HepG2 (cell line): ENCODE measurements at regions not wholly inside any gene's neighbourhood (a gene's known extent, or its start where the extent isn't known, plus 50 kb on each side); places are given as distances from the start of the nearest gene placed in this dataset.

Source experiments
- ATAC-seq: fragments of 200-7000 bp; cut with Tn5 transposase; 3 replicates; pipeline ENCODE4 v1.9.1; 2020; ENCODE audit warnings: mild to moderate bottlenecking, moderate library complexity
- BruUV-seq: library from RNA; stranded (reverse); fragments of 400-500 nt; replicated peaks from 2 replicates; lab custom pipeline; 2021; lab: Mats Ljungman, UMichigan
- CTCF ChIA-PET: fragments of 300-600 bp; formaldehyde crosslinking; extraction: SDS; loops from one replicate; lab custom pipeline; 2021; ENCODE audit warnings: low total read pairs, inconsistent platforms, low intra/inter-chr PET ratio; lab: Yijun Ruan, JAX
- POLR2A ChIA-PET: fragments of 350-600 bp; sonication (Branson Sonifier 250); formaldehyde crosslinking; loops from one replicate; lab custom pipeline; 2020; ENCODE audit warnings: antibody characterized with exemption, inconsistent platforms; lab: Yijun Ruan, JAX
- DNase-seq: peaks from one replicate; pipeline ENCODE4 v3.0.0-alpha.2; 2015; ENCODE audit warnings: low spot score
- FAIRE-seq: peaks from 3 replicates; lab custom pipeline; 2011; peaks lifted over from hg19 to GRCh38; lab: Jason Lieb, UNC
- H2AFZ ChIP-seq: one replicate; pipeline ENCODE4 v1.6.1; 2011; ENCODE audit warnings: low read length, inconsistent platforms
- H3K27ac ChIP-seq: fragments of 300-600 bp; 3 replicates; pipeline ENCODE4 v1.8.0; 2011; ENCODE audit warnings: mixed run types, mild to moderate bottlenecking, mixed read lengths, low read length, inconsistent platforms; ENCODE audit not compliant: insufficient read depth; ENCODE audit errors: extremely low read length
- H3K27me3 ChIP-seq, 2 experiments: fragments of 200-600 bp in 1 of 2; 2 replicates in 1 of 2; 3 replicates in 1 of 2; pipeline versions ENCODE4 v1.6.0 to v1.8.0; 2011; ENCODE audit warnings: low read length in 2 of 2, mild to moderate bottlenecking in 2 of 2, moderate library complexity in 2 of 2, inconsistent platforms in 1 of 2; ENCODE audit not compliant: insufficient read depth in 2 of 2, control insufficient read depth in 1 of 2
- H3K36me3 ChIP-seq, 2 experiments: fragments of 200-600 bp in 1 of 2; replicated peaks in 1 of 2; 2 replicates in 1 of 2; 3 replicates in 1 of 2; pipeline versions ENCODE4 v1.5.1 to v1.8.0; 2011; ENCODE audit warnings: low read length in 2 of 2, inconsistent platforms in 1 of 2; ENCODE audit not compliant: insufficient read depth in 2 of 2, control insufficient read depth in 1 of 2
- H3K4me1 ChIP-seq: 2 replicates; pipeline ENCODE4 v1.5.1; 2012; ENCODE audit warnings: low read length, inconsistent platforms; ENCODE audit not compliant: insufficient read depth
- H3K4me2 ChIP-seq: 2 replicates; pipeline ENCODE4 v1.6.0; 2011; ENCODE audit warnings: low read depth, low read length, inconsistent platforms
- H3K4me3 ChIP-seq, 3 experiments: fragments of 200-600 bp in 1 of 3; sonication (generic), shearing (Covaris generic) in 1 of 3; replicated peaks in 1 of 3; 2 replicates each; pipeline ENCODE4 v1.5.1; 2011 to 2016; ENCODE audit warnings: low read length in 3 of 3, inconsistent platforms in 2 of 3, low read depth in 2 of 3, mild to moderate bottlenecking in 2 of 3, control low read depth in 1 of 3, mixed read lengths in 1 of 3; ENCODE audit not compliant: insufficient read depth in 1 of 3
- H3K79me2 ChIP-seq: one replicate; pipeline ENCODE4 v1.6.1; 2011; ENCODE audit warnings: low read length, inconsistent platforms; ENCODE audit not compliant: insufficient read depth
- H3K9ac ChIP-seq: 2 replicates; pipeline ENCODE4 v1.6.0; 2011; ENCODE audit warnings: mild to moderate bottlenecking, low read depth, low read length, inconsistent platforms; ENCODE audit not compliant: insufficient read depth
- H3K9me3 ChIP-seq: 2 replicates; pipeline ENCODE4 v1.5.1; 2012; ENCODE audit warnings: mild to moderate bottlenecking, low read length
- H4K20me1 ChIP-seq: 2 replicates; pipeline ENCODE4 v1.6.0; 2011; ENCODE audit warnings: inconsistent platforms, mild to moderate bottlenecking, low read length, moderate library complexity; ENCODE audit not compliant: insufficient read depth
- ARNT2 ChIP-seq: sonication (generic); formaldehyde crosslinking; IDR thresholded peaks from 2 replicates; pipeline ENCODE4 v1.8.0; 2022; ENCODE audit warnings: mild to moderate bottlenecking, low read depth, missing genetic modification reagents, moderate library complexity
- CBFB ChIP-seq: sonication (generic); formaldehyde crosslinking; IDR thresholded peaks from 2 replicates; pipeline ENCODE4 v1.4.0; 2020; ENCODE audit warnings: missing genetic modification reagents
- CBX2 ChIP-seq, 2 experiments: fragments of 200-600 bp in 1 of 2; sonication (generic); formaldehyde crosslinking in 1 of 2; IDR thresholded peaks; 2 replicates each; pipeline versions ENCODE4 v1.7.0 to v1.8.1; 2018 to 2022; ENCODE audit warnings: low read depth in 2 of 2, low read length in 1 of 2, mild to moderate bottlenecking in 1 of 2, missing genetic modification reagents in 1 of 2
- FLYWCH1 ChIP-seq: sonication (generic); formaldehyde crosslinking; IDR thresholded peaks from 2 replicates; pipeline ENCODE4 v1.8.1; 2023; ENCODE audit warnings: mild to moderate bottlenecking, missing genetic modification reagents
- GTF3A ChIP-seq: sonication (generic); formaldehyde crosslinking; conservative IDR thresholded peaks from 2 replicates; pipeline ENCODE4 v1.4.0; 2020; ENCODE audit warnings: mild to moderate bottlenecking, missing genetic modification reagents
- KAT7 ChIP-seq: IDR thresholded peaks from 2 replicates; pipeline ENCODE4 v1.6.1; 2018; ENCODE audit warnings: borderline replicate concordance, missing compliant biosample characterization
- PAX8 ChIP-seq: sonication (generic); formaldehyde crosslinking; IDR thresholded peaks from 2 replicates; pipeline ENCODE4 v1.8.0; 2022; ENCODE audit warnings: mild to moderate bottlenecking, missing genetic modification reagents, borderline replicate concordance
- PCBP2 ChIP-seq: fragments of 200-400 bp; formaldehyde crosslinking; optimal IDR thresholded peaks from 2 replicates; pipeline ENCODE3; 2018; ENCODE audit warnings: low read length, low read depth; ENCODE audit not compliant: poor library complexity, severe bottlenecking
- TBL1XR1 ChIP-seq: fragments of 150-350 bp; IDR thresholded peaks from 2 replicates; pipeline ENCODE4 v1.6.1; 2014; ENCODE audit warnings: borderline replicate concordance, low read length; ENCODE audit not compliant: partially characterized antibody
- ZFP90 ChIP-seq: sonication (generic); formaldehyde crosslinking; IDR thresholded peaks from 2 replicates; pipeline ENCODE4 v1.8.0; 2022; ENCODE audit warnings: missing genetic modification reagents, mild to moderate bottlenecking, inconsistent platforms, borderline replicate concordance
- ZNF160 ChIP-seq: sonication (generic); formaldehyde crosslinking; IDR thresholded peaks from 2 replicates; pipeline ENCODE4 v1.8.0; 2022; ENCODE audit warnings: mild to moderate bottlenecking, inconsistent platforms, missing genetic modification reagents
- ZNF335 ChIP-seq: sonication (generic); formaldehyde crosslinking; IDR thresholded peaks from 2 replicates; pipeline ENCODE4 v1.4.0; 2020; ENCODE audit warnings: missing genetic modification reagents
- ZNF350 ChIP-seq: sonication (generic); formaldehyde crosslinking; IDR thresholded peaks from 2 replicates; pipeline ENCODE4 v1.4.0; 2020; ENCODE audit warnings: mild to moderate bottlenecking, low read depth, missing genetic modification reagents, borderline replicate concordance
- ZSCAN29 ChIP-seq: sonication (generic); formaldehyde crosslinking; conservative IDR thresholded peaks from 2 replicates; pipeline ENCODE4 v1.4.0; 2020; ENCODE audit warnings: mild to moderate bottlenecking, missing genetic modification reagents
- in situ Hi-C: cut with HindIII; loops from 2 replicates; pipeline ENCODE4 v1.10.0; 2017; ENCODE audit warnings: low pct_unique_long_range_greater_than_20kb; ENCODE audit not compliant: extremely low pct_ligation_motif_present
- intact Hi-C: fragments of 100-400 bp; cut with micrococcal nuclease; formaldehyde crosslinking; loops from one replicate; pipeline ENCODE4 v1.10.0; 2022; ENCODE audit not compliant: unreplicated experiment
- TF ChIP-seq, protein P1 (sequence below): sonication (generic); formaldehyde crosslinking; IDR thresholded peaks from 2 replicates; pipeline ENCODE4 v1.5.1; 2020; ENCODE audit warnings: mild to moderate bottlenecking, moderate library complexity, missing genetic modification reagents
- TF ChIP-seq, protein P2 (sequence below): sonication (generic); formaldehyde crosslinking; IDR thresholded peaks from 2 replicates; pipeline ENCODE4 v1.4.0; 2020; ENCODE audit warnings: missing genetic modification reagents

DNA sequence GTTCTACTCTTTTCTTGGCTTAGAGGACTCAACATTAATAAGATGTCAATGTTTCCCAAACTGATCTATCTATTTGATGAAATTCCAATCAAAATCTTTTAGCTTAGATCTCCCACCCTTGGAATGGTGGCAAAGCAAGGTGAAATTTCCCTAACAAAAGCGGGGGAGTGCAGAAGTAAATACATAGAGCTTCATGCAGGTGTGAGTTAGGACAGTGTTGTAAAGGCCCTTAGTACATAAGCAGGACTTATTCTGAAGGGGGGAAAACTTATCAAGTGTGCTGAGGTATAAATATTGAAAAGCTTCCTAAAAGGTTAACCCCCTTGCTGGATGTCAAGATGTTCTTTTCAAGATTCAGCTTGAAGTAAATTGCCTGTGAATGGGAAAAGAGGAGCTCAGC, 608.6 kb upstream of the CELF4 start (continued):
- TF ChIP-seq, protein P1, sequence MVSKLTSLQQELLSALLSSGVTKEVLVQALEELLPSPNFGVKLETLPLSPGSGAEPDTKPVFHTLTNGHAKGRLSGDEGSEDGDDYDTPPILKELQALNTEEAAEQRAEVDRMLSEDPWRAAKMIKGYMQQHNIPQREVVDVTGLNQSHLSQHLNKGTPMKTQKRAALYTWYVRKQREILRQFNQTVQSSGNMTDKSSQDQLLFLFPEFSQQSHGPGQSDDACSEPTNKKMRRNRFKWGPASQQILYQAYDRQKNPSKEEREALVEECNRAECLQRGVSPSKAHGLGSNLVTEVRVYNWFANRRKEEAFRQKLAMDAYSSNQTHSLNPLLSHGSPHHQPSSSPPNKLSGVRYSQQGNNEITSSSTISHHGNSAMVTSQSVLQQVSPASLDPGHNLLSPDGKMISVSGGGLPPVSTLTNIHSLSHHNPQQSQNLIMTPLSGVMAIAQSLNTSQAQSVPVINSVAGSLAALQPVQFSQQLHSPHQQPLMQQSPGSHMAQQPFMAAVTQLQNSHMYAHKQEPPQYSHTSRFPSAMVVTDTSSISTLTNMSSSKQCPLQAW (CRISPR knock-in tag), result no peak

DNA sequence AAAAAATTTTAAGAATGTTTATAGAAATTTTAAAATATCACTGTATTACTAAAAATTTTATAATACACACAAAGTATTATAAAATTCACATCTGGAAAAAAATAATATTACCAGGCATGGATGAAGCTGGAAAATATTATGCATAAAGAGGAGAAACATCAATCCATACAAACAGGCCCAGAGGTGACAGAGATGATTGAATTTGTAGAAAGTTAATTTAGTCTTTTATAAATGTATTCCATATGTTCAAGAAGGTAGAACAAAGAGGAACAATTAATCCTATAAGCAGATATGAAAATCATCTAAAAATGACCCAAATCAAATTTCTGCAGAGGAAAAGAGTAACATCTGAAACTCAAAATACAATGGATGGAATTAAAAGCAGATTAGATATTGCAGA, 605.2 kb upstream of the CELF4 start:
- intact Hi-C loops, result no loop called here
- H3K36me3 ChIP-seq, result no peaks in the 10 kb centered on the region
- H3K79me2 ChIP-seq, result no peaks in the 10 kb centered on the region
- in situ Hi-C loops, result no loop called here
- ATAC-seq, result no peak
- POLR2A ChIA-PET, result no interaction called here
- DNase-seq, result no peak
- H3K4me3 ChIP-seq, result no peak overlapping the region
- H3K27me3 ChIP-seq, result no peaks in the 10 kb centered on the region; a peak in 1 of 5 replicates
- TF ChIP-seq TBL1XR1 (no peak), KAT7 (CRISPR knock-in tag) (no peak), GTF3A (CRISPR knock-in tag) (no peak), PAX8 (CRISPR knock-in tag) (no peak), ZNF160 (CRISPR knock-in tag) (no peak), ZFP90 (CRISPR knock-in tag) (no peak), CBFB (CRISPR knock-in tag) (no peak), FLYWCH1 (CRISPR knock-in tag) (no peak), PCBP2 (no peak), CBX2 (IDR thresholded peaks at IDR 0.05; ENCODE audit: low read depth, low read length) (no peak), CBX2 (CRISPR knock-in tag; IDR thresholded peaks at IDR 0.05; ENCODE audit: low read depth) (no peak), ZNF335 (no peak), ARNT2 (CRISPR knock-in tag) (no peak), ZNF350 (CRISPR knock-in tag) (no peak), ZSCAN29 (CRISPR knock-in tag) (no peak)
- TF ChIP-seq, protein P2, sequence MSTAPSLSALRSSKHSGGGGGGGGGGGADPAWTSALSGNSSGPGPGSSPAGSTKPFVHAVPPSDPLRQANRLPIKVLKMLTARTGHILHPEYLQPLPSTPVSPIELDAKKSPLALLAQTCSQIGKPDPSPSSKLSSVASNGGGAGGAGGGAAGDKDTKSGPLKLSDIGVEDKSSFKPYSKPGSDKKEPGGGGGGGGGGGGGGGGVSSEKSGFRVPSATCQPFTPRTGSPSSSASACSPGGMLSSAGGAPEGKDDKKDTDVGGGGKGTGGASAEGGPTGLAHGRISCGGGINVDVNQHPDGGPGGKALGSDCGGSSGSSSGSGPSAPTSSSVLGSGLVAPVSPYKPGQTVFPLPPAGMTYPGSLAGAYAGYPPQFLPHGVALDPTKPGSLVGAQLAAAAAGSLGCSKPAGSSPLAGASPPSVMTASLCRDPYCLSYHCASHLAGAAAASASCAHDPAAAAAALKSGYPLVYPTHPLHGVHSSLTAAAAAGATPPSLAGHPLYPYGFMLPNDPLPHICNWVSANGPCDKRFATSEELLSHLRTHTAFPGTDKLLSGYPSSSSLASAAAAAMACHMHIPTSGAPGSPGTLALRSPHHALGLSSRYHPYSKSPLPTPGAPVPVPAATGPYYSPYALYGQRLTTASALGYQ, result no peak
- H3K9ac ChIP-seq, result no peak overlapping the region
- H4K20me1 ChIP-seq, result no peaks in the 10 kb centered on the region
- H3K9me3 ChIP-seq, result no peaks in the 10 kb centered on the region
- H3K27ac ChIP-seq, result no peak overlapping the region
- no peaks in the 10 kb centered on the region for H3K4me1 ChIP-seq
- BruUV-seq, result no TSS peak
- CTCF ChIA-PET, result no interaction called here
- no peak overlapping the region for H3K4me2 ChIP-seq
- no peak overlapping the region for H2AFZ ChIP-seq
- FAIRE-seq, result no peak
